Activated CD8-positive, alpha-beta T cell treated with anti-CD3 and anti-CD28 coated beads, Interleukin-2, amount 10 ng/mL, durations not matched to agents 7 days and 5 days (primary cell): ENCODE measurements at regions not wholly inside any gene's neighbourhood (a gene's known extent, or its start where the extent isn't known, plus 50 kb on each side); places are given as distances from the start of the nearest gene placed in this dataset.
"Not testable (repeated sequence)": the region's sequence is repeated elsewhere in the genome, so short reads cannot be mapped to it uniquely, and the experiment has no call there.

ENCODE experiments used
- ATAC-seq: fragments of 150-1000 bp; cut with Tn5 transposase; one replicate; pipeline ENCODE4 v1.10.0; 2021; ENCODE audit warnings: moderate library complexity
- CTCF ChIA-PET: fragments of 350-600 bp; sonication (Branson Sonifier 250); formaldehyde crosslinking; loops from one replicate; lab custom pipeline; 2021; ENCODE audit warnings: antibody characterized with exemption; lab: Charles Lee
- POLR2A ChIA-PET: fragments of 350-600 bp; sonication (Branson Sonifier 250); formaldehyde crosslinking; loops from one replicate; lab custom pipeline; 2021; ENCODE audit warnings: antibody characterized with exemption; lab: Charles Lee
- DNase-seq: peaks from one replicate; pipeline ENCODE4 v3.0.0-alpha.2; 2020
- H3K27ac Mint-ChIP-seq: one replicate; pipeline ENCODE4 v1.8.0; 2021; ENCODE audit warnings: mild to moderate bottlenecking, mixed read lengths
- H3K27me3 Mint-ChIP-seq: one replicate; pipeline ENCODE4 v1.8.0; 2021; ENCODE audit warnings: low read depth, mixed read lengths
- H3K36me3 Mint-ChIP-seq: one replicate; pipeline ENCODE4 v1.8.0; 2021; ENCODE audit warnings: low read depth, mixed read lengths
- H3K4me1 Mint-ChIP-seq: one replicate; pipeline ENCODE4 v1.8.0; 2021; ENCODE audit warnings: low read depth, mixed read lengths
- H3K4me3 Mint-ChIP-seq: one replicate; pipeline ENCODE4 v1.8.0; 2021; ENCODE audit warnings: mild to moderate bottlenecking, mixed read lengths
- H3K9me3 Mint-ChIP-seq: one replicate; pipeline ENCODE4 v1.8.0; 2022; ENCODE audit warnings: mixed read lengths; ENCODE audit not compliant: insufficient read depth

DNA sequence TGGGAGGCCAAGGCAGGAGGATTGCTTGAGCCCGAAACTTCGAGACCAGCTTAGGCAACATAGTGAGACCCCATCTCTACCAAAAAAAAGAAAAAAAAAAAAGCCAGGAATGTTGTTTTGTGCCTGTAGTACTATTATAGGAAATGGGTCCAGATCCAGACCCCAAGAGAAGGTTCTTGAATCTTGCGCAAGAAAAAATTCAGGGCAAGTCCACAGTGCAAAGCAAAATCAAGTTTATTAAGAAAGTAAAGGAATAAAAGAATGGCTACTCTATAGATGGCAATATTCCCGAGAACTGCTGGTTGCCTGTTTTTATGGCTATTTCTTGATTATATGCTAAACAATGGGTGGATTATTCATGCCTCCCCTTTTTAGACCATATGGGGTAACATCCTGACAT is 51.2 kb upstream of the RDX start:
- Mint-ChIP-seq H3K27ac (peak overlapping the region; percentile 21), H3K9me3 (no peaks in the 10 kb centered on the region), H3K4me1 (peaks cover 54% of the 10 kb centered on the region), H3K27me3 (no peaks in the 10 kb centered on the region), H3K4me3 (no peak overlapping the region), H3K36me3 (peaks cover 15% of the 10 kb centered on the region)
- CTCF ChIA-PET, result no interaction called here
- no peak for ATAC-seq
- POLR2A ChIA-PET, result interaction anchor here (2.8 kb wide), 1 partner anchor 52 kb away, joined by 12 read pairs; the partner anchor contains the start of gene RDX
- no peak for DNase-seq

DNA sequence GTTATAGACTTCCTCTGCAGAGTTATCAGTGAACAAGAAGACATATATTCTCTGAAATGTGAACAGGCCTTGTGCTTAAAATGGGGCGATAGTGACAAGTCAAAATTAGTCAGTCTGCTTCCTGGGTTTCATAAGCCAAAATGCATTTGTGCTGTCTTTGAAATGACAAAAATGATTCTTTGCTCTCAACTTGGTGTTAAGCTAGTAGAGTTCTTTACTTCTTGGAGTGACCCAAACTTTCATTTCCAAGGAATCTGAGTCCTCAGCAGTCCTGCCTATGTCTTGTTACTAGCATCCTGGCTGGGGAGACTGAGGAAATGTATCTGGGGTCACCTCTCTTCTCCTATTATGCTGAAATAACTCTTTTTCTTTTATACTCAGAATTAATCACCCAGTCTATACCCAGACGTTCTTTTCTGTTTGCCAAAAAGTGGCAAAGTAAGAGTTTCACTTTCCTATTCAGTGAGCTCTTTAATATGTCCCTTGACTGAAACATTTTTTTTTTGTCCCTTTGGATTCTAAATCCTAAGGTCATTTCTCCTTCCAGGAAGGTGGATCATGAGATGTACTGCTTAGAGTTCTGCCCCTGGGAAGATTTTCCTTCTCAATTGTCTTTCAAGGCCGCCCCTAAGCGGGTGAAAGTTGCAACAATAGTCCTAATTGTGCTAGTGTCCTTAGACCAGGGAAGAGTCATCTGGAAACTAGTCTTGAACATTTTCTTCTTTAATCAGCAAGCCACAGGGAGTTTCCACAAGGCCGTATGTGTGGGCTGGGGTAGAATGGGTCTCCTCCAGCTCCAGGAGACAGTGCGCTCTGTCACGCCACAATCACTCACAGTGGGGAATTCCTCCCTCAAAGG is 53.0 kb upstream of the RDX start:
- CTCF ChIA-PET, result interaction anchor here (1.0 to 2.7 kb wide), 9 partner anchors 8 to 148 kb away, joined by 3 to 13 read pairs (median 4); partner anchors contain the start of gene FDX1
- Mint-ChIP-seq H3K4me3 (peak overlapping the region; percentile 41), H3K36me3 (peaks cover 5% of the 10 kb centered on the region), H3K9me3 (no peaks in the 10 kb centered on the region), H3K27me3 (no peaks in the 10 kb centered on the region), H3K27ac (peak overlapping the region; percentile 94), H3K4me1 (peaks cover 51% of the 10 kb centered on the region)
- ATAC-seq (peak; percentile 74), DNase-seq (peak; percentile 46)
- POLR2A ChIA-PET, result interaction anchor here (0.9 to 2.8 kb wide), 5 partner anchors 10 to 81 kb away, joined by 3 to 14 read pairs (median 12); partner anchors contain the start of genes FDX1 and RDX

DNA sequence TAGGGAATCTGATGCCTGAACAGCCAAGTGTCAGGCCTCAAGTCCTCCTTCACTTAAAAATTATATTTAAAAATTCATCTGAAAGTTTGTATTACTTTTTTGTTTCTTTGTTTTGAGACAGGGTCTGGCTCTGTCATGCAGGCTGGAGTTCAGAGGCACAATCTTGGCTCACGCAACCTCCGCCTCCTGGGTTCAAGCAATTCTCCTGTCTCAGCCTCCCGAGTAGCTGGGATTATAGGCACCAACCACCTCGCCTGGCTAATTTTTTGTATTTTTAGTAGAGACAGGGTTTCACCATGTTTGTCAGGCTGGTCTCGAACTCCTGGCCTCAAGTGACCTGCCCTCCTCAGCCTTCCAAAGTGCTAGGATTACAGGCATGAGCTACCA is 53.6 kb upstream of the RDX start:
- not testable (repeated sequence) for H3K27me3 Mint-ChIP-seq, H3K9me3 Mint-ChIP-seq, H3K36me3 Mint-ChIP-seq, H3K4me3 Mint-ChIP-seq, DNase-seq, H3K27ac Mint-ChIP-seq, ATAC-seq
- H3K4me1 Mint-ChIP-seq, result peaks cover 51% of the 10 kb centered on the region
- CTCF ChIA-PET, result interaction anchor here (1.0 to 2.7 kb wide), 9 partner anchors 8 to 149 kb away, joined by 3 to 13 read pairs (median 4); partner anchors contain the start of gene FDX1
- POLR2A ChIA-PET, result interaction anchor here (1.6 to 2.1 kb wide), 3 partner anchors 10 to 80 kb away, joined by 8 to 14 read pairs (median 12); partner anchors contain the start of gene FDX1

DNA sequence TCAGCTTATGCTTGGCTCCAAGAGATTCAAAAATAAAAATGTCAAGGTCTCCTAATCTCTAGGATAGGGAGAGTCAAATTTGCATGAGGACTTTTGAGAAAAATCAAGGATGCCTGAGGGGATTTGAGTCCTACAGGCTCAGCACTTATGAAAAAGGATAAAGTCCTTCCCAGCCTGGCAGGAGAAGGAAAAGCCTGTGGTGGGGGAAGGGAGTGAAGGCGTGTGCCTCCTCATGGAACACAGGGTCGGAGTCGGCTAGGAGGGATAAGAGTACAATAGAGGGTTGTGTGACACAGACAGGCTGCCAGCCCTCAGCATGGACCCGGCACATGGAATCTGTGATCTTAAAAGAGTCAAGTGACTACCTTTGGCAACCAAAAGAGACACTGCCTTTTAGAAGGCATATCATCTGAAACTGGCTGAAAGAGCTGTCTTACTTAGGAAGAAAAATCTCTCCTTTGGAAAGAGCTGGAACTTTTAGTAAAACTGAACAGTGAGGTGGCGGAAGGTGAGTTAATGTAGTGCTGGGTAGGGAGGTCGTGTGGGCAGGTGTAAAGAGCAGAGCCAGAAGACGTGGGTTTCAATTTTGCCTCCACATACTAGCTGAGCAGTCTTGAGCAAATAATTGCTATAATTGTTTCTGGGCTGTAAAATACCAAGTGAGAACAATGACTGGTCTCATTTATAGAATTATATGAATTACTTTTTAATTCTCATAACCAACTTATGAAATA is 58.8 kb upstream of the RDX start:
- Mint-ChIP-seq H3K27ac (no peak overlapping the region), H3K36me3 (no peaks in the 10 kb centered on the region), H3K4me3 (no peak overlapping the region), H3K4me1 (peaks cover 6% of the 10 kb centered on the region), H3K9me3 (no peaks in the 10 kb centered on the region), H3K27me3 (no peaks in the 10 kb centered on the region)
- DNase-seq (no peak), ATAC-seq (no peak)
- ChIA-PET POLR2A (no interaction called here), CTCF (interaction anchor here (1.4 kb wide), 1 partner anchor 16 kb away, joined by 4 read pairs; no protein-coding TSS in a partner anchor)

DNA sequence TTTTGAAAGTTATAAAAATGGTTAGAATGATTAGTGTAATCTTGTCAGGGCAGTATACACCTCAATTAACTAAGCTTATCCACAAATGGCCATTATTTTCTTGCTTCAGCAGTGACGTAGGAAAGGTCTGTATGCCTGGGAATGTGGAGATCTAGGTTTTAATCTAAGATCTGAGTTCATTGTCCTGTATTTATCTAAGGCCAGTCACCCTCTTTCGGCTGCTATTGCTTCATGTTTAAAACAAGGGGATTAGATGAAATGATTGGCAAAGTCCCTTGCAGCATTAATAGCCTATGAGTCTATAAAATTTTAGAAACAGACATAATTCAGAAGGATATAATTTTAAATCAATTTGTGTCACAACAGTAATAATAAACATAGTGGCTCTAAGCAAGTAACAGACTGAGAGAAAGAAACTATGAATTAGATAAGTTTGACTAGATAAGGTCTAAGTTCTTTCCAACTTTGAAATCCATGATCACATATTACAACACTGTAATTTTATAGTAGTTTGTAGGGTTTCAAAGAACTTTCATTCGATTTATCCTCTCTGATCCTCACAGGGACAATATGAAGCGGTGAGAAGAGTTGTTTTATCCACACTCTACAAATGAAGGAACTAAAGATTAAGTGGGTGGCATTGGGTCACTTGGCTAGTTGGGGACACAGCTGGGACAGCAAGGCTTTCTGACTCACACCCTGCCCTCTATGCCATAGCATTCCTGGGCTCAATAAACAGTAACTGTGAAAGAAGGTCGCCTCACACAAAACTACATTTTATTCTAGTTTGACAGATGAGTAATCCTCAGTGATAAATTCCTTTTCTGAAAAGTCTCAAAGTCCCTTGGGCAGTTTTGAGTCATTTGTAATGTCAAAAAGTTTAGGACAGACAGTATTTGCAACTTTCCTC is 60.6 kb upstream of the RDX start:
- no peak overlapping the region for H3K4me3 Mint-ChIP-seq
- CTCF ChIA-PET, result interaction anchor here (1.5 to 1.7 kb wide), 2 partner anchors 7 to 74 kb away, joined by 4 read pairs; no protein-coding TSS in a partner anchor
- no peak for ATAC-seq
- POLR2A ChIA-PET, result interaction anchor here (0.6 kb wide), 1 partner anchor 12 kb away, joined by 3 read pairs; no protein-coding TSS in a partner anchor
- H3K27ac Mint-ChIP-seq, result no peak overlapping the region
- H3K4me1 Mint-ChIP-seq, result peaks cover 6% of the 10 kb centered on the region
- no peaks in the 10 kb centered on the region for H3K27me3 Mint-ChIP-seq
- H3K9me3 Mint-ChIP-seq, result no peaks in the 10 kb centered on the region
- no peak for DNase-seq
- no peaks in the 10 kb centered on the region for H3K36me3 Mint-ChIP-seq

DNA sequence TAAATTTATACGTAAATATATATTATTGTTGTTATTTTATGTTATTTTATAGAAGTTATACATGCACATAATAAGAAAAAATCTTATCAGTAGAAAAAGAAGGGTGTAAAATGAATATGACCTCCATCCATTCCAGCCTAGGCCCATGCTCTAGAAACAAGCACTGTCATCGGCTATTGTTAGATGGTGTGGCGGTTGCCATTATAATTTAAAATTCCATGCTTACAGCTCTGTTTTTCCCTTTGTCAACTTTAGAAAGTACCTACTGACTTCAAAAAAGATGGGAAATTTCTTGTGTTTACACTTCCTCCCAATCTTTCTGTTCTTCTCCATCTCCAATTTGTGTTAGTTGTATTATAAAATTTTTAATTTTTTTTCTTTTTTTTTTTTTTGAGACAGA is 61.9 kb upstream of the RDX start:
- H3K4me1 Mint-ChIP-seq, result peaks cover 13% of the 10 kb centered on the region
- CTCF ChIA-PET, result interaction anchor here (0.6 to 1.7 kb wide), 3 partner anchors 9 to 157 kb away, joined by 4 read pairs; no protein-coding TSS in a partner anchor
- ATAC-seq, result no peak

DNA sequence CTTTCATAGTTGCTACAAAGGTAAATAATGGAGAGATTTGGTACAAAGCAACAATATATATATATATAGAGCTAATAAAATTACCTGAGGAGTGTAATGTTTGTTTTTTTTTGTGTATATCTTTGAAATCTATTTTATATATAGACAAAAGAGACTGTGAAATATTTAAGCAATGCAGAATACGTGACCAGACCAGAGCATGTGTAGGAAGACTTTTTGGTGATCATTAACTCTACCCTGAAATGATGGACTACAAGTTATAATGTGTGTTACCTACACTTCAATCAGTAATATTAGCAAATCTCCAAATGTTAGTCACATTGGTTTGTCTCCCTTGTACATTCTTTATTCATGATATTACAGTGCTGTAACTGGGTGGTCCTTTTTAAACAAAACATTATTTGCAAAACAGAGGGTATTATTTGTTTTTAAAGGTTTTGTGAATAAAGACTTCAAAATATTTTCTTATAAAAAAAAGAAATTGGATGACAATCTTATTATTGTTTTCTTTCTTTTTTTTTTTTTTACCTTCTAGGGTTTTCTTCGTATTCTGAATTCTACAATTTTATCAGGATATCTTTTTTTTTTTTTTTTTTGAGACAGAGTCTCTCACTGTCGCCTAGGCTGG is 64.5 kb upstream of the RDX start:
- H3K27ac Mint-ChIP-seq, H3K36me3 Mint-ChIP-seq, H3K4me1 Mint-ChIP-seq, H3K9me3 Mint-ChIP-seq, CTCF ChIA-PET, ATAC-seq, DNase-seq, POLR2A ChIA-PET, H3K27me3 Mint-ChIP-seq, H3K4me3 Mint-ChIP-seq: not testable (repeated sequence)

More for the DNA sequence above, 61.9 kb upstream of the RDX start:
- H3K4me3 Mint-ChIP-seq, result no peak overlapping the region
- POLR2A ChIA-PET, result no interaction called here
- H3K36me3 Mint-ChIP-seq, result no peaks in the 10 kb centered on the region
- no peaks in the 10 kb centered on the region for H3K27me3 Mint-ChIP-seq
- H3K27ac Mint-ChIP-seq, result no peak overlapping the region
- DNase-seq, result no peak
- no peaks in the 10 kb centered on the region for H3K9me3 Mint-ChIP-seq

DNA sequence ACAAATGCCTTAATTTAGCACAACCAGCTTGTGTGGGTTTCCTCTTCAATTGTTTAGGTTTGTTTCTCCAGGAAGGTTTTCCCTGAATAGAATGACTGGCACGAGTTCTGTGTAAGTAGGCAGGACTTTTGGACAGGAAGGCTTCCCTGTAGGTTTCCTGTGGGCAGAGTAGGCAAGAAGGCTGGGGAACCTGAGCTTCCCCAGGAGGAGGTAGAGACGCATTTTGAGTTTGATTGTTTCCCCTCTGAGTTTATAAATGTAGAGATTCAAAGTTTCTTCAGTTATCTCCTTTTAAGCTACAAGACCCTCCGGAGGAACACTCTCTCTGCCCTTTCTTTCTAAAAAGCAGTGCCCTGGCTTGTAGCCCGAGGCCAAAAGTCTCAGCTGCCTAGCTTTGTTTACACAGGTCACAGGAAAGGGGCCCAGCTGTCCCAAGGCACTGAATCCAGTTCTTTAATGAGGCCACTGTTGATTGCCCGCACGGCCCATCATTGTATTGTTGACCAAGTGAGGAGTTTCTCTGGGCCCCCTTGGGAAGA is 66.6 kb upstream of the RDX start:
- ChIA-PET CTCF (interaction anchor here (0.9 to 2.3 kb wide), 8 partner anchors 9 to 189 kb away, joined by 3 to 12 read pairs (median 3); no protein-coding TSS in a partner anchor), POLR2A (interaction anchor here (0.7 kb wide), 1 partner anchor 68 kb away, joined by 3 read pairs; no protein-coding TSS in a partner anchor)
- no peaks in the 10 kb centered on the region for H3K27me3 Mint-ChIP-seq
- H3K4me1 Mint-ChIP-seq, result peaks cover 10% of the 10 kb centered on the region
- DNase-seq, result no peak
- no peaks in the 10 kb centered on the region for H3K36me3 Mint-ChIP-seq
- no peak overlapping the region for H3K4me3 Mint-ChIP-seq
- ATAC-seq, result no peak
- H3K9me3 Mint-ChIP-seq, result no peaks in the 10 kb centered on the region
- H3K27ac Mint-ChIP-seq, result no peak overlapping the region

DNA sequence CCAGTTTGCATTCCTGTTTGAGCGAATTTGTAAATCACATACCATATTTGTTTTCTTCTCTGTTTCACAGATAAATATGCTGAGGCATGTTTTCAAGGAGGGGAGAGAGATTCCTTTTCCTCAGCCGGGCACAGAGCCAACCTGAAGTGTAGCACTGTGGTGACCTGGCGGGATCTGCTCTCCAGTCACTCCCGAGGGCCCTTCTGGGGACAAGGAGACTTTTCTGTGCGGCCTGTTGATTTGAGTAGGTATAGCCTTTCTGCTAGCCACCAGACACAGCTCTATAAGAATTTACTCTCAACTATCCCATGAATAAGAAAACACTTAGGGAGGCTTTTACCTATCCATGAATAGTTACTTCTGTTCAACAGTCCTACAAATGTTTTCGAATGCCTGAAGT is 63.5 kb upstream of the FDX1 start:
- DNase-seq, result no peak
- Mint-ChIP-seq H3K36me3 (no peaks in the 10 kb centered on the region), H3K27ac (no peak overlapping the region), H3K27me3 (no peaks in the 10 kb centered on the region), H3K9me3 (no peaks in the 10 kb centered on the region), H3K4me3 (no peak overlapping the region), H3K4me1 (peaks cover 10% of the 10 kb centered on the region)
- ATAC-seq, result no peak
- ChIA-PET CTCF (interaction anchor here (0.8 to 4.1 kb wide), 4 partner anchors 21 to 165 kb away, joined by 3 to 29 read pairs (median 5); partner anchors contain the start of gene FDX1), POLR2A (no interaction called here)

DNA sequence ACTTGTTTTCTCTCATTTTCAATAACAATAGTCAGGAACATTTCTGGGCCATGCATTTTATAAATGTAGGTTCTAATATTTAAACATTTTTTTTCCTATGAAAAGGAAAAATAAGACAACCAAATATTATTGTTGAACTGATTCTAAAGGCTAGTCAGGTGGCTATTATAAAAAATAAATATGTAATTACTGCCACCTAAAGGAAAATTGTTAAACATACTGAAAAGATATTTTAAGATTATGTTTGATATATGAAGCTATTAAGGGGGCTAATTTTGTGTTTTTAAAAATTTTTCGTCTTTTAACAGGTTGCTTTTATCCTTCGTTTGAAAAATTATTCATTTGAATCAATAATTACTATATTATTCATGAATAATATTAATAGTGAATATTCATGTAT is 62.2 kb upstream of the FDX1 start:
- no peaks in the 10 kb centered on the region for H3K9me3 Mint-ChIP-seq
- H3K27me3 Mint-ChIP-seq, result no peaks in the 10 kb centered on the region
- H3K4me1 Mint-ChIP-seq, result peaks cover 10% of the 10 kb centered on the region
- ChIA-PET POLR2A (interaction anchor here (0.7 kb wide), 1 partner anchor 165 kb away, joined by 3 read pairs; no protein-coding TSS in a partner anchor), CTCF (interaction anchor here (0.6 to 4.1 kb wide), 9 partner anchors 10 to 167 kb away, joined by 3 to 29 read pairs (median 4); no protein-coding TSS in a partner anchor)
- no peak overlapping the region for H3K4me3 Mint-ChIP-seq
- no peak overlapping the region for H3K27ac Mint-ChIP-seq
- H3K36me3 Mint-ChIP-seq, result no peaks in the 10 kb centered on the region
- no peak for DNase-seq
- ATAC-seq, result no peak
